ENCODE measurements at regions not wholly inside any gene's neighbourhood (a gene's known extent, or its start where the extent isn't known, plus 50 kb on each side); places are given as distances from the start of the nearest gene placed in this dataset.

DNA sequence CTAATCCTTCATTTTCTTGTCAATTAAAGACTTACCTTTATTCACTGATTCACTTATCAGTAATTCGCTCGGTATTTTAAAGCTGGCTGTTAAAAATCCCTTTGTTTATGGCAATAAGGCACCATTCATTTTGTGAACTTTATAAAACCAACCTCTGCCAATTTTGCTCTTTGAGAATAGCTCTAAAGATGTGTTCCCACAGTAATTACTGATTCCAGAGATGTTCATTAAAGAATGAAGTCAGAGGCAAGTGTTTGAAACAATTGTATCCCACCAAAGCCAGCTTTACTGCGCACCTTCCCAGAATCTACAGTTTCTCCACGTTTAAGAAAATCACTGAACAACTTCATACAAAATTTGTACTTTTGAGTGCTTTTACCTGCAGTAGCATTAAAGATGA, 424.5 kb downstream of the USP25 start:
- no peak overlapping the region for H3K4me3 ChIP-seq (replicated peaks; ENCODE audit: low read depth, low read length)
- no peak for DNase-seq (ENCODE audit: low read depth)
- TF ChIP-seq, protein P1, sequence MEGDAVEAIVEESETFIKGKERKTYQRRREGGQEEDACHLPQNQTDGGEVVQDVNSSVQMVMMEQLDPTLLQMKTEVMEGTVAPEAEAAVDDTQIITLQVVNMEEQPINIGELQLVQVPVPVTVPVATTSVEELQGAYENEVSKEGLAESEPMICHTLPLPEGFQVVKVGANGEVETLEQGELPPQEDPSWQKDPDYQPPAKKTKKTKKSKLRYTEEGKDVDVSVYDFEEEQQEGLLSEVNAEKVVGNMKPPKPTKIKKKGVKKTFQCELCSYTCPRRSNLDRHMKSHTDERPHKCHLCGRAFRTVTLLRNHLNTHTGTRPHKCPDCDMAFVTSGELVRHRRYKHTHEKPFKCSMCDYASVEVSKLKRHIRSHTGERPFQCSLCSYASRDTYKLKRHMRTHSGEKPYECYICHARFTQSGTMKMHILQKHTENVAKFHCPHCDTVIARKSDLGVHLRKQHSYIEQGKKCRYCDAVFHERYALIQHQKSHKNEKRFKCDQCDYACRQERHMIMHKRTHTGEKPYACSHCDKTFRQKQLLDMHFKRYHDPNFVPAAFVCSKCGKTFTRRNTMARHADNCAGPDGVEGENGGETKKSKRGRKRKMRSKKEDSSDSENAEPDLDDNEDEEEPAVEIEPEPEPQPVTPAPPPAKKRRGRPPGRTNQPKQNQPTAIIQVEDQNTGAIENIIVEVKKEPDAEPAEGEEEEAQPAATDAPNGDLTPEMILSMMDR (IDR thresholded peaks at IDR 0.05; ENCODE audit: low read length, missing control alignments): no peak

DNA sequence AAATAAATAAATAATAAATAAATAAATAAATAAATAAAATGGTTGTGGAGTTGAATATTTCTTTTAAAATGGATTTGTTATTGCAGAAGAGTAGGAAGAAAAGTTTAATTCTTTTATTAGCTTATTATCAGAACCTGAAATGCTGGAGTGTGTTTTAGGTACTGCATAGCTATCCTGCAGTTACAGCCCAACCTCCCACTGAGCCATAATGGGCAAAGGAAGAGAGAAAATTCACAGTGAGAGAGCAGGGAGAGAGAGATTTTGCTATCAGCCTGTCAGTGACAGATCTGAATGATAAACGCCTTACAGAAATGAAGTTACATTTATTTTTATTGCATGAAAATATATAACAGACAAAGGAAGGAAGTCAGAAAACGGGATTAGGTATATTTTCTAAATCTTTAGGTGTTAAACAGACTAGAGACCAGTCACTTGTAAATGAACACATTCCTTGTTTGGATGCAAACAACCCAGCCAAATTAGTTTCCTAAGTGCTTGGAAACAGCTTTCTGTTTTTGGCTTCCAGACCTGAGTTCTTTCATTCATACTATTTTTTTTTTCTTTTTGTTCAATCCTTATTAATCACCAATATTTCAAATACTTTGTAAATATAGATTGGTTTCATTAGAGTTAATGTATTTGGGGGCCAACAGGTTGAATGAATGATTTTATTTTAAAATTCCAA, 425.3 kb downstream of the USP25 start:
- H3K4me3 ChIP-seq (replicated peaks; ENCODE audit: low read depth, low read length): no peak overlapping the region
- DNase-seq (ENCODE audit: low read depth): no peak
- TF ChIP-seq, protein P1 (IDR thresholded peaks at IDR 0.05; ENCODE audit: low read length, missing control alignments): no peak

DNA sequence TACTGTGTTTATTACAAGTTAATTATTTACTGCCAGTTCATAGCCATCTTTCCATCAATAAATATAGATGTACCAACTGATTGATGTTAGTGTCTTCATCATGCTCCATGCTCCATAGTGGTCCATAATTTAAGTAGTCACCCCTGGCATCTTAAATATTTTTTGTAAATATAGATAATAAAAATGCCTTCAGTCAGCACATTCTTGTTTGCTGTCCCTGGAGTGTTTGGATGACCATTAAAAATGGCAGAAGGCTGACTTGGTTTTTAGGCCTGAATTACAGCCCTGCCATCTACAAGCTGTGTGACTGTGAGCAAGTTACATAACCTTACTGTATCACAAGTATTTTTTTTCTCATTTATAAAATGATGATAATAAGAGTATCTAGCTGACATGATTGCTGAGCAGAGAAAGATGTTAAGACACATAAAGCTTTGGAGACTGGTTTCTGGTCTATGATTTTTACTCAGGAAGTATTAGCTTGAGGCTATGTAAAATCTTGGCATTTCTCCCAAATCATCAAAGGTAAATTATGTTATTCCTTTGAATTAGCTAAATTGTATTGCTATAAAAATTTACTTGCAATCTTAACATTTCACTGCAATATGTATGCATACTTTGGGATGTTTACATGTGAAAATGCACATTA, 427.2 kb downstream of the USP25 start:
- no peak overlapping the region for H3K4me3 ChIP-seq (replicated peaks; ENCODE audit: low read depth, low read length)
- DNase-seq (ENCODE audit: low read depth): no peak
- TF ChIP-seq, protein P1 (IDR thresholded peaks at IDR 0.05; ENCODE audit: low read length, missing control alignments): no peak

DNA sequence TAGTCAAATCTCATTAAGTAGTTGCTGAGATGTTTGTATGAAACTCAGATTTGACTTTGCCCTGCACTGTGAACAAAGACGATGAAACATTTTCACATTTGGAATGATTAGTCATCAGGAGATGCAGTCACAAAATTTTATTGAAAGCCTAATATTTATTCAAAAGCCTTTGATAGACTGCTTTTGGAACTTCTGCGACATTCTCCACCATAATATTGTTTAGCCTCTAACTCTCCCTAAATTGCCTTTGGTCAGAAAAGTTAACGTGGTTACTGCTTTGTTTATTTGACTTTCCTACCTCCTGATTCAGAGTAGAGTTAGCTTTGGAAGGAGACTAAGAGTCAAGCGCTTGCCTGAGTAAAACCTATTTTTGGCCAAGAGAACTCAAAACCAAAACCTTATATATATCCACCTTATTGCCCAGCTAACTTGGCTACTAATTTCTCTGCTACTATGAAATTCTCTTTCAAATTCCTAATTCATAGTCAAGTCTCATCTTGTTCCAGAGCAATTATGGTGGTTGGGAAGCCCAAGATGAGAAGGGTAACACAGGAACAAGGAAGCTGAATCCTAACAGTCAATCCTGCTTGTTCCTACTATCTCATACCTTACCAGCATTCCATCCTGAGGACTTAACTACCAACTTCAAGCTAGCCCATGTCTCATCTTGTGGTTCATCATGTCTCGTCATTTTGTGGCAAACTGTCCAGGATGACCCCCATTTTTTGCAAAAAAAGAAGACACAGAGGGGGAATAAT, 429.6 kb downstream of the USP25 start:
- DNase-seq (ENCODE audit: low read depth): no peak
- TF ChIP-seq, protein P1 (IDR thresholded peaks at IDR 0.05; ENCODE audit: low read length, missing control alignments): no peak
- H3K4me3 ChIP-seq (replicated peaks; ENCODE audit: low read depth, low read length): no peak overlapping the region

DNA sequence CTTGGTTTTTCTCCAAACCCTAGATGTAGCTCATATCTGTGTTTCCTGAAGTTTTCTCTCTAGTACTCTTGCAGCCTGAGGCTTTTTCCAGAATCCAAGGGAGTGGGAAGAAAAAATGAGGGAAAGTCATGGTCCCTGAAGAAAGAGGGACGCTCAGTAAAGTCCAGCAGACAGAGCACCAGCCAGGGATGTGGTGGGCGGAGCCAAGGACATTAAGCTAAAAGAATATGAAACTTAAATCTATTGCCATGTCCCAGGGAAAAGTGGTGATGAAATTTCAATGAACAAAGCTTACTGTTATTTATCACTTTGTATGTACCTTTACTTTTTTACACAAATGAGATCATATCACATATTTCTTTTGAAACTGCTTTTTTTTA, 430.2 kb downstream of the USP25 start:
- H3K4me3 ChIP-seq (replicated peaks; ENCODE audit: low read depth, low read length): no peak overlapping the region
- no peak for DNase-seq (ENCODE audit: low read depth)
- TF ChIP-seq, protein P1 (IDR thresholded peaks at IDR 0.05; ENCODE audit: low read length, missing control alignments): no peak

DNA sequence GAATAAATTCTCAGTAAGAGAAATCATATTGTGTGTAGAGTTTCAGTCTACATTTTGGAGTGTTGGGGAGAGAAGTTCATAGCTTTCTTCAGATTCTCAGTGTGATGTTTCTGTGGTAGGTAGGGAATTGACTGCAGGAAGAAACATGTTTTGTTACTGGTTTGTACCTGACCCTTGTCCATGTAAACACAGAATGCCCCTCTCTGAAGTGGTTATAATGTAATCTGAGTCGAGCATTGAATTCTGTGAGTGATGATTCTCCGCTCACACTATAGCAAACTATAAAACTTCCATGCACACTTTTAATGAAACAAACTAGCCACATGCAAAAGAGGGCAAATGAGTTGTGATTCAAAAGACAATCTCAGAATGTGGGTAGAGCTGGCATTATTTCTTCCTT, 433.2 kb downstream of the USP25 start:
- DNase-seq (ENCODE audit: low read depth): no peak
- no peak overlapping the region for H3K4me3 ChIP-seq (replicated peaks; ENCODE audit: low read depth, low read length)
- TF ChIP-seq, protein P1 (IDR thresholded peaks at IDR 0.05; ENCODE audit: low read length, missing control alignments): no peak

All from fibroblast of pulmonary artery (primary cell).